Nephron (organoid): ENCODE measurements at regions not wholly inside any gene's neighbourhood (a gene's known extent, or its start where the extent isn't known, plus 50 kb on each side); places are given as distances from the start of the nearest gene placed in this dataset.

Source experiments
- H3K27ac Mint-ChIP-seq, 3 experiments: 2 replicates each; pipeline ENCODE4 v1.8.0; 2020; ENCODE audit warnings: mixed read lengths in 3 of 3, mild to moderate bottlenecking in 2 of 3, moderate library complexity in 1 of 3
- H3K27me3 Mint-ChIP-seq: 2 replicates; pipeline ENCODE4 v1.8.0; 2021; ENCODE audit warnings: low read depth, mild to moderate bottlenecking, moderate library complexity, mixed read lengths
- H3K36me3 Mint-ChIP-seq: 2 replicates; pipeline ENCODE4 v1.8.0; 2020; ENCODE audit warnings: low read depth, mixed read lengths
- H3K4me1 Mint-ChIP-seq: 2 replicates; pipeline ENCODE4 v1.8.0; 2020; ENCODE audit warnings: mixed read lengths
- H3K4me3 Mint-ChIP-seq, 3 experiments: 2 replicates each; pipeline ENCODE4 v1.8.0; 2020; ENCODE audit warnings: mild to moderate bottlenecking in 3 of 3, mixed read lengths in 3 of 3, moderate library complexity in 2 of 3
- H3K9me3 Mint-ChIP-seq: 2 replicates; pipeline ENCODE4 v1.8.0; 2020; ENCODE audit warnings: mixed read lengths
- CTCF ChIP-seq, 3 experiments: fragments of 200-600 bp; sonication (generic); IDR thresholded peaks; one replicate each; pipeline ENCODE4 v1.5.0; 2021; ENCODE audit warnings: antibody characterized with exemption in 3 of 3; ENCODE audit not compliant: unreplicated experiment in 3 of 3

- Mint-ChIP-seq H3K27ac (peak overlapping the region in 1 of 3 experiments; percentile 43), H3K4me3 (no peak overlapping the region), H3K4me1 (peaks cover 46% of the 10 kb centered on the region), H3K9me3 (peaks cover 9% of the 10 kb centered on the region), H3K27me3 (no peaks in the 10 kb centered on the region), H3K36me3 (no peaks in the 10 kb centered on the region)
- TF ChIP-seq CTCF (IDR thresholded peaks at IDR 0.05; ENCODE audit: unreplicated experiment in 3 of 3), result no peak
These were observed 78.0 kb downstream of the YIPF5 start for GRCh38 chr5:144092508-144092907.

- Mint-ChIP-seq H3K9me3 (peaks cover 14% of the 10 kb centered on the region), H3K27ac (peak overlapping the region in 2 of 3 experiments; percentile 43 to 48), H3K36me3 (no peaks in the 10 kb centered on the region), H3K4me1 (peaks cover 43% of the 10 kb centered on the region), H3K4me3 (no peak overlapping the region), H3K27me3 (no peaks in the 10 kb centered on the region)
- no peak for TF ChIP-seq CTCF (IDR thresholded peaks at IDR 0.05; ENCODE audit: unreplicated experiment in 3 of 3)
These were observed 77.1 kb downstream of the YIPF5 start for GRCh38 chr5:144093400-144093799.

- H3K27me3 Mint-ChIP-seq, result no peaks in the 10 kb centered on the region
- TF ChIP-seq CTCF (IDR thresholded peaks at IDR 0.05; ENCODE audit: unreplicated experiment in 3 of 3), result no peak
- H3K36me3 Mint-ChIP-seq, result no peaks in the 10 kb centered on the region
- peaks cover 38% of the 10 kb centered on the region for H3K4me1 Mint-ChIP-seq
- H3K27ac Mint-ChIP-seq, result peak overlapping the region in 2 of 3 experiments; percentile 19 to 43
- H3K9me3 Mint-ChIP-seq, result peaks cover 14% of the 10 kb centered on the region
- no peak overlapping the region for H3K4me3 Mint-ChIP-seq
These were observed 76.6 kb downstream of the YIPF5 start for GRCh38 chr5:144093868-144094267.

- H3K27ac Mint-ChIP-seq, result no peak overlapping the region
- H3K4me3 Mint-ChIP-seq, result no peak overlapping the region
- no peaks in the 10 kb centered on the region for H3K27me3 Mint-ChIP-seq
- no peak for TF ChIP-seq CTCF (IDR thresholded peaks at IDR 0.05; ENCODE audit: unreplicated experiment in 3 of 3)
- H3K9me3 Mint-ChIP-seq, result peaks cover 9% of the 10 kb centered on the region
- H3K36me3 Mint-ChIP-seq, result no peaks in the 10 kb centered on the region
- no peaks in the 10 kb centered on the region for H3K4me1 Mint-ChIP-seq
These were observed 69.8 kb downstream of the YIPF5 start for GRCh38 chr5:144100702-144101101.

GRCh38 chr5:144101616-144102015 lies 68.8 kb downstream of the YIPF5 start:
- H3K36me3 Mint-ChIP-seq, result no peaks in the 10 kb centered on the region
- no peaks in the 10 kb centered on the region for H3K27me3 Mint-ChIP-seq
- no peak overlapping the region for H3K4me3 Mint-ChIP-seq
- TF ChIP-seq CTCF (IDR thresholded peaks at IDR 0.05; ENCODE audit: unreplicated experiment in 3 of 3), result no peak
- H3K4me1 Mint-ChIP-seq, result no peaks in the 10 kb centered on the region
- H3K27ac Mint-ChIP-seq, result no peak overlapping the region
- H3K9me3 Mint-ChIP-seq, result peaks cover 9% of the 10 kb centered on the region

GRCh38 chr5:144102361-144102760 lies 68.1 kb downstream of the YIPF5 start:
- no peaks in the 10 kb centered on the region for H3K36me3 Mint-ChIP-seq
- no peak overlapping the region for H3K4me3 Mint-ChIP-seq
- TF ChIP-seq CTCF (IDR thresholded peaks at IDR 0.05; ENCODE audit: unreplicated experiment in 3 of 3), result no peak
- no peaks in the 10 kb centered on the region for H3K4me1 Mint-ChIP-seq
- no peaks in the 10 kb centered on the region for H3K27me3 Mint-ChIP-seq
- peaks cover 7% of the 10 kb centered on the region for H3K9me3 Mint-ChIP-seq
- no peak overlapping the region for H3K27ac Mint-ChIP-seq
